ENCODE measurements at regions not wholly inside any gene's neighbourhood (a gene's known extent, or its start where the extent isn't known, plus 50 kb on each side); places are given as distances from the start of the nearest gene placed in this dataset.

- Histone ChIP-seq H3K9ac (ENCODE audit: low read length) (no peak overlapping the region), H3K36me3 (ENCODE audit: control insufficient read depth, low read depth, low read length) (no peaks in the 10 kb centered on the region), H3K27ac (ENCODE audit: low read length) (no peak overlapping the region)
Observed at GRCh38 chr13:73832128-73832588, 302.0 kb downstream of the KLF12 start.

GRCh38 chr13:73829416-73829815 lies 304.8 kb downstream of the KLF12 start:
- Histone ChIP-seq H3K4me1 (ENCODE audit: control insufficient read depth, low read depth, low read length) (peaks cover 4% of the 10 kb centered on the region), H3K9ac (ENCODE audit: low read length) (no peak overlapping the region), H3K27me3 (ENCODE audit: control insufficient read depth, insufficient read depth, low read length) (no peaks in the 10 kb centered on the region), H3K4me3 (ENCODE audit: low read length) (no peak overlapping the region), H3K36me3 (ENCODE audit: control insufficient read depth, low read depth, low read length) (no peaks in the 10 kb centered on the region), H3K27ac (ENCODE audit: low read length) (no peak overlapping the region), H3K9me3 (ENCODE audit: control insufficient read depth, low read depth, low read length) (no peaks in the 10 kb centered on the region)

More at GRCh38 chr13:73832128-73832588, 302.0 kb downstream of the KLF12 start:
- no peaks in the 10 kb centered on the region for H3K27me3 ChIP-seq (ENCODE audit: control insufficient read depth, insufficient read depth, low read length)
- H3K9me3 ChIP-seq (ENCODE audit: control insufficient read depth, low read depth, low read length) = no peaks in the 10 kb centered on the region
- H3K4me1 ChIP-seq (ENCODE audit: control insufficient read depth, low read depth, low read length) = peaks cover 4% of the 10 kb centered on the region
- H3K4me3 ChIP-seq (ENCODE audit: low read length) = no peak overlapping the region

- H3K4me3 ChIP-seq (ENCODE audit: low read length) = no peak overlapping the region
Observed at GRCh38 chr13:73828811-73829210, 305.4 kb downstream of the KLF12 start.

GRCh38 chr13:73827434-73827833 lies 306.8 kb downstream of the KLF12 start:
- Histone ChIP-seq H3K36me3 (ENCODE audit: control insufficient read depth, low read depth, low read length) (no peaks in the 10 kb centered on the region), H3K4me1 (ENCODE audit: control insufficient read depth, low read depth, low read length) (no peaks in the 10 kb centered on the region), H3K9me3 (ENCODE audit: control insufficient read depth, low read depth, low read length) (no peaks in the 10 kb centered on the region), H3K27ac (ENCODE audit: low read length) (no peak overlapping the region), H3K9ac (ENCODE audit: low read length) (no peak overlapping the region), H3K27me3 (ENCODE audit: control insufficient read depth, insufficient read depth, low read length) (no peaks in the 10 kb centered on the region), H3K4me3 (ENCODE audit: low read length) (no peak overlapping the region)

More at GRCh38 chr13:73828811-73829210, 305.4 kb downstream of the KLF12 start:
- Histone ChIP-seq H3K27ac (ENCODE audit: low read length) (no peak overlapping the region), H3K4me1 (ENCODE audit: control insufficient read depth, low read depth, low read length) (peaks cover 4% of the 10 kb centered on the region), H3K36me3 (ENCODE audit: control insufficient read depth, low read depth, low read length) (no peaks in the 10 kb centered on the region), H3K9ac (ENCODE audit: low read length) (no peak overlapping the region), H3K27me3 (ENCODE audit: control insufficient read depth, insufficient read depth, low read length) (no peaks in the 10 kb centered on the region), H3K9me3 (ENCODE audit: control insufficient read depth, low read depth, low read length) (no peaks in the 10 kb centered on the region)

GRCh38 chr13:73825143-73825542 lies 309.1 kb downstream of the KLF12 start:
- H3K9me3 ChIP-seq (ENCODE audit: control insufficient read depth, low read depth, low read length) = no peaks in the 10 kb centered on the region
- no peak overlapping the region for H3K9ac ChIP-seq (ENCODE audit: low read length)
- H3K27ac ChIP-seq (ENCODE audit: low read length) = no peak overlapping the region
- no peaks in the 10 kb centered on the region for H3K36me3 ChIP-seq (ENCODE audit: control insufficient read depth, low read depth, low read length)
- H3K4me3 ChIP-seq (ENCODE audit: low read length) = no peak overlapping the region
- no peaks in the 10 kb centered on the region for H3K27me3 ChIP-seq (ENCODE audit: control insufficient read depth, insufficient read depth, low read length)
- H3K4me1 ChIP-seq (ENCODE audit: control insufficient read depth, low read depth, low read length) = no peaks in the 10 kb centered on the region

- Histone ChIP-seq H3K9me3 (ENCODE audit: control insufficient read depth, low read depth, low read length) (no peaks in the 10 kb centered on the region), H3K9ac (ENCODE audit: low read length) (no peak overlapping the region), H3K27ac (ENCODE audit: low read length) (no peak overlapping the region), H3K27me3 (ENCODE audit: control insufficient read depth, insufficient read depth, low read length) (no peaks in the 10 kb centered on the region), H3K4me1 (ENCODE audit: control insufficient read depth, low read depth, low read length) (no peaks in the 10 kb centered on the region), H3K36me3 (ENCODE audit: control insufficient read depth, low read depth, low read length) (no peaks in the 10 kb centered on the region), H3K4me3 (ENCODE audit: low read length) (no peak overlapping the region)
Observed at GRCh38 chr13:73822668-73823592, 311.3 kb downstream of the KLF12 start.

- Histone ChIP-seq H3K27ac (ENCODE audit: low read length) (no peak overlapping the region), H3K4me3 (ENCODE audit: low read length) (no peak overlapping the region), H3K36me3 (ENCODE audit: control insufficient read depth, low read depth, low read length) (no peaks in the 10 kb centered on the region), H3K27me3 (ENCODE audit: control insufficient read depth, insufficient read depth, low read length) (no peaks in the 10 kb centered on the region), H3K4me1 (ENCODE audit: control insufficient read depth, low read depth, low read length) (no peaks in the 10 kb centered on the region), H3K9me3 (ENCODE audit: control insufficient read depth, low read depth, low read length) (no peaks in the 10 kb centered on the region), H3K9ac (ENCODE audit: low read length) (no peak overlapping the region)
Observed at GRCh38 chr13:73820688-73821087, 313.5 kb downstream of the KLF12 start.

GRCh38 chr13:73820285-73820684 lies 313.9 kb downstream of the KLF12 start:
- Histone ChIP-seq H3K9ac (ENCODE audit: low read length) (no peak overlapping the region), H3K27me3 (ENCODE audit: control insufficient read depth, insufficient read depth, low read length) (no peaks in the 10 kb centered on the region), H3K36me3 (ENCODE audit: control insufficient read depth, low read depth, low read length) (no peaks in the 10 kb centered on the region), H3K4me3 (ENCODE audit: low read length) (no peak overlapping the region), H3K9me3 (ENCODE audit: control insufficient read depth, low read depth, low read length) (no peaks in the 10 kb centered on the region), H3K27ac (ENCODE audit: low read length) (no peak overlapping the region), H3K4me1 (ENCODE audit: control insufficient read depth, low read depth, low read length) (no peaks in the 10 kb centered on the region)

- Histone ChIP-seq H3K9ac (ENCODE audit: low read length) (no peak overlapping the region), H3K4me3 (ENCODE audit: low read length) (no peak overlapping the region), H3K27ac (ENCODE audit: low read length) (no peak overlapping the region), H3K27me3 (ENCODE audit: control insufficient read depth, insufficient read depth, low read length) (no peaks in the 10 kb centered on the region), H3K36me3 (ENCODE audit: control insufficient read depth, low read depth, low read length) (no peaks in the 10 kb centered on the region), H3K4me1 (ENCODE audit: control insufficient read depth, low read depth, low read length) (no peaks in the 10 kb centered on the region), H3K9me3 (ENCODE audit: control insufficient read depth, low read depth, low read length) (no peaks in the 10 kb centered on the region)
Observed at GRCh38 chr13:73819711-73820110, 314.5 kb downstream of the KLF12 start.

GRCh38 chr13:73816702-73817101 lies 317.5 kb downstream of the KLF12 start:
- Histone ChIP-seq H3K9ac (ENCODE audit: low read length) (no peak overlapping the region), H3K27ac (ENCODE audit: low read length) (no peak overlapping the region), H3K9me3 (ENCODE audit: control insufficient read depth, low read depth, low read length) (no peaks in the 10 kb centered on the region), H3K4me3 (ENCODE audit: low read length) (no peak overlapping the region), H3K36me3 (ENCODE audit: control insufficient read depth, low read depth, low read length) (no peaks in the 10 kb centered on the region), H3K4me1 (ENCODE audit: control insufficient read depth, low read depth, low read length) (no peaks in the 10 kb centered on the region), H3K27me3 (ENCODE audit: control insufficient read depth, insufficient read depth, low read length) (no peaks in the 10 kb centered on the region)

- Histone ChIP-seq H3K4me3 (ENCODE audit: low read length) (no peak overlapping the region), H3K4me1 (ENCODE audit: control insufficient read depth, low read depth, low read length) (no peaks in the 10 kb centered on the region), H3K27ac (ENCODE audit: low read length) (no peak overlapping the region), H3K9ac (ENCODE audit: low read length) (no peak overlapping the region), H3K36me3 (ENCODE audit: control insufficient read depth, low read depth, low read length) (no peaks in the 10 kb centered on the region), H3K27me3 (ENCODE audit: control insufficient read depth, insufficient read depth, low read length) (no peaks in the 10 kb centered on the region), H3K9me3 (ENCODE audit: control insufficient read depth, low read depth, low read length) (no peaks in the 10 kb centered on the region)
Observed at GRCh38 chr13:73815796-73816195, 318.4 kb downstream of the KLF12 start.

- Histone ChIP-seq H3K36me3 (ENCODE audit: control insufficient read depth, low read depth, low read length) (no peaks in the 10 kb centered on the region), H3K27ac (ENCODE audit: low read length) (no peak overlapping the region), H3K4me1 (ENCODE audit: control insufficient read depth, low read depth, low read length) (no peaks in the 10 kb centered on the region), H3K9me3 (ENCODE audit: control insufficient read depth, low read depth, low read length) (no peaks in the 10 kb centered on the region), H3K9ac (ENCODE audit: low read length) (no peak overlapping the region), H3K27me3 (ENCODE audit: control insufficient read depth, insufficient read depth, low read length) (no peaks in the 10 kb centered on the region), H3K4me3 (ENCODE audit: low read length) (no peak overlapping the region)
Observed at GRCh38 chr13:73810647-73811046, 323.6 kb downstream of the KLF12 start.

Data from iPS-18a (cell line).